ENCODE measurements at regions not wholly inside any gene's neighbourhood (a gene's known extent, or its start where the extent isn't known, plus 50 kb on each side); places are given as distances from the start of the nearest gene placed in this dataset.

DNA sequence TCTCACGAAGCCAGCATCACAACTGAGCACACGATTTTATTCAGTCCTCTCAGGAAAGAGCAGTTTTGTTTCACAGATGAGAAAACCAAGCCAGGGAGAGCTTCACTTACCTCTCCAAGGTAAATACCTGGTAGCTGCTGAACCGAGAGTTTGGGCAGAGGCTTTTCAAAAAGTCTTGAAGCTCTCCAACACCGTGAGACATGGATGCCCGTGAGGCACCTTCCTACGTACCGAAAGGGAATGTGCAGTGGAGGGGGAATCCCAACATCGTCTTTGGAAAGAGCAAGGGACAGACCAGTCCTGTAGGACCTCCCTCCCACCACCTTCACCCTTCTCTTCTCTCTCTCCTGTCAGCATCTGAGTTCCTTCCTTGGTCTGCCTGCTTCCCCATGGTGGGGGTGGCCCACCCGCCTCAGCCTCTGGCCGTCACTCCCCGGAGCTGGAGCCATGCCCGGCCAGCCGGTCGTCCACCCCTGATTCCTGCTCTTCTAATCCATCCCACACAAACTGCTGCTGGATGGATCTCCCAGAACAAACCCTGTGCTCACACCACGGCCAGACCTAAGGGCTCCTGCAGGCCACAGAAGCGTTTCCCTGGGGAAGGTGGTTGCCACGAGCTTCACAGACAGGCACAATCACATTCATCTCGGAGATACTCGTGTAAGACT lies 97.3 kb upstream of the SNTG2 start:
- Histone ChIP-seq H2AFZ (ENCODE audit: insufficient read depth, low read depth, low read length, poor library complexity, severe bottlenecking) (no peak overlapping the region), H3K4me3 (ENCODE audit: control extremely low read depth in 1 of 5, extremely low read depth in 1 of 5, insufficient read depth in 1 of 5, low read depth in 2 of 5, low read length in 4 of 5) (no peak overlapping the region)
- 85% methylated on average over 16 of the region's 19 CpGs for WGBS (ENCODE audit: insufficient coverage)

GRCh38 chr2:852168-852567 lies 98.5 kb upstream of the SNTG2 start:
- H3K27me3 Mint-ChIP-seq, result peaks cover 4% of the 10 kb centered on the region
- peaks cover 4% of the 10 kb centered on the region in 2 donors for H3K4me1 ChIP-seq (ENCODE audit: control insufficient read depth in 2 of 2, insufficient read depth in 2 of 2, low read length in 2 of 2)
- no peak overlapping the region for H3K4me2 ChIP-seq (replicated peaks; ENCODE audit: low read depth, low read length, poor library complexity, severe bottlenecking)
- H3K27me3 ChIP-seq (replicated peaks in 1 of 4; ENCODE audit: control extremely low read depth in 1 of 4, control insufficient read depth in 3 of 4, insufficient read depth in 4 of 4, low read length in 3 of 4), result no peaks in the 10 kb centered on the region
- WGBS (ENCODE audit: insufficient coverage), result 89% methylated on average over 6 of the region's 6 CpGs
- no peaks in the 10 kb centered on the region for H3K36me3 ChIP-seq (replicated peaks in 1 of 2; ENCODE audit: control extremely low read depth in 1 of 2, control insufficient read depth in 1 of 2, extremely low read depth in 1 of 2, insufficient read depth in 2 of 2, low read length in 1 of 2)
- no peak overlapping the region for H3K4me3 Mint-ChIP-seq
- ATAC-seq (ENCODE audit: low read depth) (no peak), DNase-seq (no peak)
- peaks cover 8% of the 10 kb centered on the region for H3K4me1 Mint-ChIP-seq
- H3K27ac Mint-ChIP-seq, result no peak overlapping the region
- no peak overlapping the region for H3K27ac ChIP-seq (ENCODE audit: low read length in 2 of 2)
- no peak overlapping the region for H3K9ac ChIP-seq (ENCODE audit: low read length)
- CTCF ChIA-PET, result no interaction called here
- POLR2A ChIA-PET, result no interaction called here
- no peak overlapping the region for H3K4me3 ChIP-seq (ENCODE audit: control extremely low read depth in 1 of 5, extremely low read depth in 1 of 5, insufficient read depth in 1 of 5, low read depth in 2 of 5, low read length in 4 of 5)
- no peaks in the 10 kb centered on the region for H3K9me3 Mint-ChIP-seq (ENCODE audit: insufficient read depth)
- H3K9me3 ChIP-seq (ENCODE audit: control extremely low read depth in 1 of 3, control insufficient read depth in 2 of 3, insufficient read depth in 1 of 3, low read length in 2 of 3), result peaks cover 0 to 15% (median 0%) of the 10 kb centered on the region in 3 donors
- H2AFZ ChIP-seq (ENCODE audit: insufficient read depth, low read depth, low read length, poor library complexity, severe bottlenecking), result no peak overlapping the region
- no peak for TF ChIP-seq EZH2 (IDR thresholded peaks at IDR 0.05; ENCODE audit: borderline replicate concordance, insufficient read depth, low read depth, low read length, poor library complexity, severe bottlenecking)
- TF ChIP-seq, protein P1, sequence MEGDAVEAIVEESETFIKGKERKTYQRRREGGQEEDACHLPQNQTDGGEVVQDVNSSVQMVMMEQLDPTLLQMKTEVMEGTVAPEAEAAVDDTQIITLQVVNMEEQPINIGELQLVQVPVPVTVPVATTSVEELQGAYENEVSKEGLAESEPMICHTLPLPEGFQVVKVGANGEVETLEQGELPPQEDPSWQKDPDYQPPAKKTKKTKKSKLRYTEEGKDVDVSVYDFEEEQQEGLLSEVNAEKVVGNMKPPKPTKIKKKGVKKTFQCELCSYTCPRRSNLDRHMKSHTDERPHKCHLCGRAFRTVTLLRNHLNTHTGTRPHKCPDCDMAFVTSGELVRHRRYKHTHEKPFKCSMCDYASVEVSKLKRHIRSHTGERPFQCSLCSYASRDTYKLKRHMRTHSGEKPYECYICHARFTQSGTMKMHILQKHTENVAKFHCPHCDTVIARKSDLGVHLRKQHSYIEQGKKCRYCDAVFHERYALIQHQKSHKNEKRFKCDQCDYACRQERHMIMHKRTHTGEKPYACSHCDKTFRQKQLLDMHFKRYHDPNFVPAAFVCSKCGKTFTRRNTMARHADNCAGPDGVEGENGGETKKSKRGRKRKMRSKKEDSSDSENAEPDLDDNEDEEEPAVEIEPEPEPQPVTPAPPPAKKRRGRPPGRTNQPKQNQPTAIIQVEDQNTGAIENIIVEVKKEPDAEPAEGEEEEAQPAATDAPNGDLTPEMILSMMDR (IDR thresholded peaks at IDR 0.05), result no peak
- no peaks in the 10 kb centered on the region for H4K20me1 ChIP-seq (ENCODE audit: control insufficient read depth, insufficient read depth, low read length, poor library complexity, severe bottlenecking)
- intact Hi-C loops (cut with micrococcal nuclease), result no loop called here
- no peaks in the 10 kb centered on the region for H3K79me2 ChIP-seq (ENCODE audit: control insufficient read depth, insufficient read depth, low read length)

More for the DNA sequence above, 97.3 kb upstream of the SNTG2 start:
- ChIA-PET POLR2A (no interaction called here), CTCF (no interaction called here)
- H3K9ac ChIP-seq (ENCODE audit: low read length), result no peak overlapping the region
- intact Hi-C loops (cut with micrococcal nuclease), result no loop called here
- Mint-ChIP-seq H3K27ac (no peak overlapping the region), H3K4me3 (no peak overlapping the region), H3K27me3 (peaks cover 4% of the 10 kb centered on the region), H3K4me1 (peaks cover 8% of the 10 kb centered on the region), H3K9me3 (ENCODE audit: insufficient read depth) (no peaks in the 10 kb centered on the region)
- H3K4me1 ChIP-seq (ENCODE audit: control insufficient read depth in 2 of 2, insufficient read depth in 2 of 2, low read length in 2 of 2), result peaks cover 4% of the 10 kb centered on the region in 2 donors
- ATAC-seq (ENCODE audit: low read depth) (no peak), DNase-seq (no peak)
- H4K20me1 ChIP-seq (ENCODE audit: control insufficient read depth, insufficient read depth, low read length, poor library complexity, severe bottlenecking), result no peaks in the 10 kb centered on the region
- no peak overlapping the region for H3K4me2 ChIP-seq (replicated peaks; ENCODE audit: low read depth, low read length, poor library complexity, severe bottlenecking)
- no peaks in the 10 kb centered on the region for H3K36me3 ChIP-seq (replicated peaks in 1 of 2; ENCODE audit: control extremely low read depth in 1 of 2, control insufficient read depth in 1 of 2, extremely low read depth in 1 of 2, insufficient read depth in 2 of 2, low read length in 1 of 2)
- no peaks in the 10 kb centered on the region for H3K27me3 ChIP-seq (replicated peaks in 1 of 4; ENCODE audit: control extremely low read depth in 1 of 4, control insufficient read depth in 3 of 4, insufficient read depth in 4 of 4, low read length in 3 of 4)
- H3K27ac ChIP-seq (ENCODE audit: low read length in 2 of 2), result no peak overlapping the region
- H3K79me2 ChIP-seq (ENCODE audit: control insufficient read depth, insufficient read depth, low read length), result no peaks in the 10 kb centered on the region
- peaks cover 0 to 14% (median 0%) of the 10 kb centered on the region in 3 donors for H3K9me3 ChIP-seq (ENCODE audit: control extremely low read depth in 1 of 3, control insufficient read depth in 2 of 3, insufficient read depth in 1 of 3, low read length in 2 of 3)
- TF ChIP-seq EZH2 (IDR thresholded peaks at IDR 0.05; ENCODE audit: borderline replicate concordance, insufficient read depth, low read depth, low read length, poor library complexity, severe bottlenecking), result no peak
- TF ChIP-seq, protein P1 (IDR thresholded peaks at IDR 0.05), result no peak
